NCI-H128 (cell line): ENCODE measurements at regions not wholly inside any gene's neighbourhood (a gene's known extent, or its start where the extent isn't known, plus 50 kb on each side); places are given as distances from the start of the nearest gene placed in this dataset.
"Not testable (repeated sequence)": the region's sequence is repeated elsewhere in the genome, so short reads cannot be mapped to it uniquely, and the experiment has no call there.

Experiments used
- DNase-seq: peaks from one replicate; lab custom pipeline; 2025; ENCODE audit not compliant: unreplicated experiment; lab: John Stamatoyannopoulos, UW

DNA sequence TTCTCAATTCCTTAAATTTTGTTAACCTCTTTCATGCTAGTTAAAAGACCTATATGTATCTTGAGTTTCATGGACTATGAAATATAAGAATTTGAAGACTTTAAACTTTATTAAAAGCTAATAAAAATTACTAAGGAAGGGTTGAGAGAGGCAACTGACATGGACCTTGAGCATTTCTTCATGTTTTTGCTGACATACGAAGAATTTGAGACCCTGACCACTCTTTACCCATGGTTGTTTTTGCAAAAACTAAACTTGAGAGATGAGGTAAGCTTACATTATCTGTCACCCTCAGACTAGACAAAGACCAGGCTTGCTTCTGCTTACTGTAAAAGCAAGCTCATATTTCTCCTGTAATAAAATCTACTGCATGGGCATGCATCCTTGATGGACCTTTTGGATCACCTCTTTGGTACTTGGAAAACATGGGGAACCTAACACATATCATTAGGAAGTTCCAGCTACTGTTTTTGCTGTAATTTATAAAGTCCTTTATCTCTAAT lies 338.2 kb upstream of the PABPC4L start:
- DNase-seq: no peak

DNA sequence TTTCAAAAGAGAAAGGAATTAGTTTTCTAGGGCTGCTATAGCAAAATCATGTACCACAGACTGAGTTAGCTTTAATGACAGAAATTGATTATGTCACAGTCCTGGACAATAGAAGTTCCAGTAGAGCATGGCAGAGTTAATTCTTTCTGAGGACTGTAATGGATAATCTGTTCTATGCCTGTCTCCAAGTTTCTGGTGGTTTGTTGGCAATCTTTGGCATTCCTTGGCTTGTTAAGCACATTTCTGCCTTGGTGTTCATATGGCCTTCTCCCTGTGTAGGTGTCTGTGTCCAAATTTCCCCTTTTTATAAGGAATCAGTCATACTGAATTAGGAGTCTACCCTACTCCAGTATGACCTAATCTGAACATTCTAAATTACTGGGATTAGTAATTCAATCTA lies 336.1 kb upstream of the PABPC4L start:
- no peak for DNase-seq

DNA sequence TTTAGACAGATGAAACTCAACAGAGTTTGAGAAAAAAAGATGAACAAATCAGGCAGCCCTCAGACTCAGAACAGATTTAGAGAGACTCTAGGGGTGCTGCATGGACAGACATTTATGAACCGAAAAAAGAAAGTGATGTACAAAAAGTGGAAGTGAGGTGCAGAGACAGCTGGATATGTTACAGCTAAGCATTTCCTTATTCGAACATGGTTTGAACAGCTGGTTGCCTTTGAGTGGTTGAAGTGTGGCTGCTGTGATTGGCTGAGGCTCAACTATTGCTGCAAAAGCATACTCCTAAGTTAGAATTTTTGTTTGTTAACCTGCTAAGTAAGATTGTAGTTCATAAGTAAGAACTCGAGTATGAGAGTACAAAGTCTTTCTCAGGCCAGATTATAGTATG lies 331.5 kb upstream of the PABPC4L start:
- no peak for DNase-seq

DNA sequence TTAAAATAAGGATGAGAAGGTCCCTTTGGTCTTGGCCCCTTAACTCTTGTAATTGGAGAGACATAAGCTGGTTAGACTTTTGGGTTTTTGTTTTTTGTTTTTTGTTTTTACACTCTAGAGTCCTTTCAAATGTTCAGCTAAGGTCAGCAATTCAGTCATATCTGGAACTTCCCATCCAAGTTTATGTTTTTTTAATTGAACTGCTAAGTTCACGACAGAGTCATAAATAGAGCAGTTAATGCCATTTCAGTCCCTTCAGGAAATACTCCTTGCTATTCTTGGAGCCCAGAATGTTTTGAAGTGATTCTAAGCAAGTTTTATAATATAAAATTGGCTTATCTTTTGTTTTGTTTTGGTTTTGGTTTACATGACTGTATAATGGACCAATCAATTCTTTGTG lies 329.4 kb upstream of the PABPC4L start:
- DNase-seq: no peak

DNA sequence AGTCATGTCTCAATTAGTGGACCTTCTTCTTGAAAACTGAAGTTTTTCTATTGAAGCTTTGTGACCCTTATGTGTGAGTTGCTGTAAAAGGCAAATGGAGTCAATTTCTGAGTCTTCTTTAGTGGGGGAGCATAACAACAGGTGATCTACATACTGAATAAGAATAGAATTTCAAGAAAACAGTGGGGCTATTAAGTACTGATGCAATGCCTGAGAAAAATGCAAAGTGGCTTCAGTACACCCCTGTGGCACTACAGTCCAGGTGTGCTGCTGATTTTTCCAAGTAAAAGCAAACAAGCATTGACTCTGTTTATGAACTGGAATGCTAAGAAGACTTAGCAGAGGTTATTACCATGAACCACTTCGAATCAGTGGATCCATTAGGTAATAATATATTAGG lies 328.0 kb upstream of the PABPC4L start:
- no peak for DNase-seq

DNA sequence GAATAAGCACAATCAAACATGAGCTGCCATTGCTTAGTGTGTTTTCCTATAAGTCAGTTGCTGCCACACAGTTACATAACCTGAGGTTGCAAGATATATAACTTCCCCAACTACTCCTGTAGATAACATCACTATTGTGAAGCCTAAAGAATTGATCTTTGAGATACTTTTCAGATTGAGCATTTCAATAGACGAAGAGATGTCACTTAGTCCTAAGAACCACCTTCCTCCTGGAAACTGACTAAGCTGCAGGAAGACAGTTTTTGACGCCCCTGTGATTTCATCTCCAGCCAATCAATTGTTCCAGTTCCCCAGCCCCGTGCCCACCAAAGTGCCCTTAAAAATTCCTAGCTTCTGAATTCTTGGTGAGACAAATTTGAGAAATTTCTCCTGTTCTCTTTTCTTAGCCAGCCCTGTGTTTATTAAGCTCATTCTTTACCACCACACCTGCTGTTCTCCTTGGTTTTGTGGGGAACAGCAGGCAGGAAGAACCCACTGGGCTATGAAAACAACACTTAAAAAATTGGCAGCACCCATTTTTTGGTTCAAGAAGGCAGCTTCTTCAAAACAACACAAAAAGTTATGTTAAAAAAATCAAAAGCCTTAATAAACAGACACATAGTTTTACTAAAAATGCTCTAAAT lies 317.1 kb upstream of the PABPC4L start:
- no peak for DNase-seq

DNA sequence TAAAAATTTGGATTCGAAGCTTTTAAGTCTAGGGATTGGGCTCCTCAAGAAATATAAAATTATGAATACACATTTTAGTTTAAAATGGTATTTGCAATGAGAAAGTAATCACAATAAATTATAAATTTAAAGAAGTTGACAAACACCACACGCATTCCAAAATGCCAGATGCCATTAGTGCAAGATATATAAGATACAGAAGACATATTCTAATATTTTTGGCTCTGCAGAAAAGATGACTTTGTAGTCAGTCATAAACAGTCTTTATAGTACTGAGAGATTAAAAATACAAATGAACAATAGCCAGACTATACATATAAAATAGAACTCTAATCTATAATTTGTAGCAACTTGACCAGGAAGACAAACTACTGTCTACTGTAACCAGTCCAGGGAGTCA lies 309.0 kb upstream of the PABPC4L start:
- no peak for DNase-seq

DNA sequence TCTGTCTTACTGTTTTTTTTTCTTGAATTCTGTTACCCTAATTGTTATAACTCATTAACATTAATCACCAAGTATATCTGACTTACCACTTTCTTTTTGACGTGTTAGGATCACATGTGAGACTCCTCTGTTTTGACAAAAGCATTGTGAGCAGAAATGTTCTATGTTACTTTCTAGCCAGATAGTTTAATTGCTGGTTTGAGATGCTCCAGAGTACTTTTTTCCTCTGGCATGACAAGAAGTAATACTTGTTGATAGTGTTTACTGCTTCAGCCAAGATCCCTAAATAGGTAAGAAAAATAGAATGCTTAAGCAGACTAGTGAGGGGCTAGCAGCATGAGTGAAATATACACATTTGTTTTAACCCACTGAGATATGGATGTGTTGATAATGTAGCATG lies 303.9 kb upstream of the PABPC4L start:
- DNase-seq: no peak

DNA sequence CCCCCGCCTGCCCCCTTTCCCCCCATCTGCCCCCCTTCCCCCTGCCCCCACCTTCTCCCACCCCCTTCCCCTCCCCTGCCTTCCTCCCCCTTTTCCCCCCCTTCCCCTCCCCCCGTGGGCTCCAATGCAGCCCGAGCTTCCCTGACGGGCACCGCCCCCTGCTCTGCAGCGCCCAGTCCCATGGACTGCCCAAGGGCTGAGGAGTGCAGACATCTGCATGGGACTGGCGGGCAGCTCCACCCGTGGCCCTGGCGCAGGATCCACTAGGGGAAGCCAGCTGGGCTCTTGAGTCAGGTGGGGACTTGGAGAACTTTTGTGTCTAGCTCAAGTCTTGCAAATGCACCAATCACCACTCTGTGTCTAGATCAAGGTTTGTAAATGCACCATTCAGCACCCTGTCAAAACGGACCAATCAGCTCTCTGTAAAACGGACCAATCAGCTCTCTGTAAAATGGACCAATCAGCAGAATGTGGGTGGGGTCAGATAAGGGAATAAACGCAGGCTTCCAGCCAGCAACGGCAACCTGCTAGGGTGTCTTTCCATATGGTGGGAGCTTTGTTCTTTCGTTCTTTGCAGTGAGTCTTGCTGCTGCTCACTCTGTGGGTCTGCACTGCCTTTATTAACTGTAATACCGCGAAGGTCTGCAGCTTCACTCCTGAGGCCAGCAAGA lies 300.5 kb upstream of the PABPC4L start:
- DNase-seq: no peak

DNA sequence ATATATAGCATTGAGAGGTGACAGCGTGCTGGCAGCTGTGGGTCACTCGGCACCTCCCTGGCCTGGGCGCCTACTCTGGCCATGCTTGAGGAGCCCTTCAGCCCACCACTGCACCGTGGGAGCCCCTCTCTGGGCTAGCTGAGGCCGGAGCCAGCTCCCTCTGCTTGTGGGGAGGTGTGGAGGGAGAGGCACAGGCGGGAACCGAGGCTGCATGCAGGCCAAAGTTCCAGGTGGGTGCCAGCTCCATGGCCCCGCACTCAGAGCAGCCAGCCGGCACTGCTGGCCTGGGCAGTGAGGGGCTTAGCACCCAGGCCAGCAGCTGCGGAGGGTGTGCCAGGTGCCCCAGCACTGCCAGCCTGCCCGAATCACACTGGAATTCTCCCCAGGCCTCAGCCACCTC lies 299.9 kb upstream of the PABPC4L start:
- not testable (repeated sequence) for DNase-seq

DNA sequence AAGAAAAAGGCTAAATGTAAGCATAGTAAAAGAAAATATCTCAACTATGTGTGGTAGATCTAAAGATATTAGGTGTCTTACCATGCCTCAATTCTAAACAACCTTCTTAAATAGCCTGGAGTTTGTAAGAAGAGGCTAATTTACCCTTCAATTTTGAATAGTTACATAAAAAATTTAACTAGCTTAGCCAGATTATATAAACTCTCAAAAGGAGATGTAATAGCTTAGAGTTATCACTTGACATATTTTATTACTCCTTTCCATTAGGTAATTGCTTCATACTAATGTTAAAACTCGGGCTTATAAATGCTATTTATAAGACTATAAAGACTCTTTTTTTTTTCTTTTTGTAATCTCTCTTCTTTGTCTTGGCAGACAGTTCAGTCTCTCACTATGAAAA lies 297.5 kb upstream of the PABPC4L start:
- DNase-seq: no peak

DNA sequence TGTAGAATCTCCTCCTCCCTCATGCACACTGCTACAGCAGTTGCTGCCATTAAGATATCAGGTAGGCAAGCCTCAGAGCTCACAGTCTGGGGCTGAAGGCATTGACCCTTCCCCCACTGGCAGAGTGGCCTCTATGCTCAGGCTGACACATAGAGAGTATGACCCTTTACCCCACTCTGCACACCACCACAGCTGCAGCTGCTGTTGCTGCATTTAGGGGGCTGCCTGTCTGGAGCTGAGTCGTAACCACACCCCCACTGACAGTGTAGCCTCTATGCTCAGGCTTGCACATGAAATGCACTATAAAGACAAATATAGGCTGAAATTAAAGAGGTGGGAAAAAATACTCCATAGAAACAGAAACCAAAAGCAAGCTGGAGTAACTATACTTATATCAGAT lies 289.3 kb upstream of the PABPC4L start:
- no peak for DNase-seq

DNA sequence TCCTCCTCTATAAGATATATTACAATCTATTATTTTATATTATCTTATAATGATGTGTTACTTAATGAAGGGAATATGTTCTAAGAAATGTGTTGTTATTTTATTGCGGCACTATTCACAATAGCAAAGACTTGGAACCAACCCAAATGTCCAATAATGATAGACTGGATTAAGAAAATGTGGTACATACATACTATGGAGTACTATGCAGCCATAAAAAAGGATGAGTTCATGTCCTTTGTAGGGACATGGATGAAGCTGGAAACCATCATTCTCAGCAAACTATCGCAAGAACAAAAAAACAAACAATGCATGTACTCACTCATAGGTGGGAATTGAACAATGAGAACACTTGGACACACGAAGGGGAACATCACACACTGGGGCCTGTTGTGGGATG lies 281.9 kb upstream of the PABPC4L start:
- DNase-seq: not testable (repeated sequence)

DNA sequence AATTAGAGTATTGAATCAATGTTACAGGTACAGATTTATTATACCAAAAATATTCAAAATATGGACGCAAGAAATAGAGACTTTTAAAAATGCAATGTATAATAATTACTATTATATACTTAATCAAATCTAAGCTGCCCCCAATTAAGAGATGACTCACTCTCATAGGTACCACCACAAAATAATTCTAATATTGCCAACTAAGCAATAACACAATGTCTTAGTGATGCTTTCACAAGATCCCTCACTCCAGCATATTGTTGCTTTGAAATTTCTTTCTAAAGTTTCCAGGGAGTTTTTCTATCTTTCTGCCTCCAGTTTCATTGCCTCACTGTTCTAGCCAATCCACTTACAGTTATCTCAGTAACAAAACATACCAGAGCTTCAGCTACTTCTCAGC lies 270.0 kb upstream of the PABPC4L start:
- DNase-seq: no peak

DNA sequence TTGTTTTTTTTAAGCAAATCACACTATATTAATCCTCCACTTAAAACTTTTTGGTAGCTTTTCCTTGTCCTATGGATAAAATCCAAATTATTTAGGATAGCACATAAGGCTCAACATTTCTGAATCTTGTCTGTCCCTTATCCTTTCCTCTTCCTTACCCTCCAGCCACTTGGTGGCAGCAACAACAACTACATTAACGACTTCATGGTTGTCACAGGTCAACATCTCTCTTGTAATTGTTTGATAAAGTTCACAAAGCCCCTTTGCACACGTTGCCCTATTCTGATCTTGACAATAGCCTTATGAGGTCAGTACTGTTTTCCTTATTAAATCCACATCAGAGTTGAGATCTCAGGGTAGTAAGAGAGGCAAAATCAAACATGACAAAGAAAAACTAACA lies 269.0 kb upstream of the PABPC4L start:
- DNase-seq: no peak

DNA sequence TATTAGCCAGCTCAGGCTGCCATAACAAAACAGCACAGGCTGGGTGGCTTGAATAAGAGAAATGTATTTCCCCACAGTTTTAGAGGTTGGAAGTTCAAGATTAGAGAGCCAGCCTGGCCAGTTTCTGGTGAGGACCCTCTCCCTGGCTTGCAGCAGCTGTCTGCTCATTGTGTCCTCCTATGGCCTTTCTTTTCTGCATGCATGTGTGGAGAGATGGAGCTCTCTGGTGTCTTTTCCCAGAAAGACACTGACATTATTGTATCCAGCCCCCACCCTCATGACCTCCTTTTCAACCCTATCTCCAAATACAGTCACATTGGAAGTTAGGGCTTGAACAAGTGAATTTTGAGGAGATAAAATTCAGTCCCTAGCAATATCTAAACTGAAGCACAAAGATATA lies 263.8 kb upstream of the PABPC4L start:
- DNase-seq: no peak

DNA sequence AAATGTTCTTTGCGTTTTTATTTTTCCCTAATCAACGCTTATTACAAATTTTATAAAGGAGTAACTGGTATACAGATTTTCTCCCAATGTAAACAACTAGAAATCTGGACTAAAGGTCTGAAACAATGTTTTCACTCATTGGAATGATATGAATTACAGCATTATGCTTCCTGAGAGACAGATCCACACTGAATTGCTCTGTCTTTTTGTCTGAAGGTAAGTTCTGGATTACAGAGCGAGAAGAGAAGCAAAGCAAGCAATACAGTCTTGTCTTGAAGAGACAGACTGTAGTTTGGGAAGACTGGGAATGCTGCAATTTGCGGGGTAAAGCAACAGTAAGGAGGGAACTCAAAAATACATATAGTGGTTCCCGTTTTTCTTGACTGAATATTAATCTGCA lies 262.2 kb upstream of the PABPC4L start:
- no peak for DNase-seq

DNA sequence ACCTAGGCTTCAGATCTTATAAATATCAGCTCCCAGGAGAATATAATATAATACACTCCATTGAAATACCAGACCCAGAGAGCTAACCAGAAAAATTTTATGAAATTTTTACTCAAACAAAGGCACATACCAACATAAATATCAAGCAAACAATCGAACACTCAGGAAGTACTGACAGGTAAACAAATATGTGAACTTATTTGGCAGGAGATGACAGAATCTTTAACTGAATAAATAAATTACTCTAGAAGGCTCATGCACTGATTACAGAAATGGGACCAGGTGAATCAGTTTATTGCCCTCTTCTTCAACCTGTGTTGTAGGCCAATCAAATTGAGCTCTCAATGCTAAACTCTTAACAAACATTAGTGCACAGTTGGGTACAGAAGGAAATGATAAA lies 225.2 kb upstream of the PABPC4L start:
- DNase-seq: no peak

DNA sequence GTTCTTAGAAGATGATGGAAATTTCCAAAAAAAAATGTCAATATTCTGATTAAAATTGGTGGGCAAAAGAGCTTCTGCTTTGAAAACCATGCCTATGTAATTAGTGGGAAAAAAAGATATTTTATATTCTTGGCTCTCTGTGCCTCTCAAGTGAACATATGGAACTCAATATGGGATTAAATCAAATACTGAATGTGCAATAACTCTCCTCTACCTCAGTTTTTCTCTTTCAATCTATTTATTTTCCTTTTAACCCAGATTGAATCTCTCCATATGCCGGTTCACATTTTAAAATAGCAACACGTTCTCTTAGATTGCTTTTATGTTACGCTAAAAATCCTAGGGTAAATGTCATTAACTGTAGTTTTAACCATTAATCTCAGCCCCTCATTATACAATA lies 224.2 kb upstream of the PABPC4L start:
- no peak for DNase-seq

DNA sequence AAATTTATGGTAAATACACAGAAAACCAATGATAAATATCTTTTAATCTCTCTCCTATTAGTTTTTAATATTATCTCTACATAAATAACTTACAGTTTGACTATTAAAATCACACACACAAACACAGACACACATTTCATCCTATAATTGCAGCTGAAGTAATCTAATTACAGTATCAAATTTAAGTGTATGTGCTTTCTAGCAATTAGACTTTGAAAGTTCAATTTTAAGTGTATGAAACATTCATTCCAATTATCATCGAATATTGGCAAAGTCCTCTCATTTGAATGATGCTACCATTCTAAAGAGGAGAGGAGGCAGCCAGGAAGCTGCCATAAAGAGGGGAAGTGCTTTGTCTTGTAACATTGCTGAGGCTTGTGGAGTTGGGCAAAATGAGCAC lies 221.2 kb upstream of the PABPC4L start:
- DNase-seq: no peak

DNA sequence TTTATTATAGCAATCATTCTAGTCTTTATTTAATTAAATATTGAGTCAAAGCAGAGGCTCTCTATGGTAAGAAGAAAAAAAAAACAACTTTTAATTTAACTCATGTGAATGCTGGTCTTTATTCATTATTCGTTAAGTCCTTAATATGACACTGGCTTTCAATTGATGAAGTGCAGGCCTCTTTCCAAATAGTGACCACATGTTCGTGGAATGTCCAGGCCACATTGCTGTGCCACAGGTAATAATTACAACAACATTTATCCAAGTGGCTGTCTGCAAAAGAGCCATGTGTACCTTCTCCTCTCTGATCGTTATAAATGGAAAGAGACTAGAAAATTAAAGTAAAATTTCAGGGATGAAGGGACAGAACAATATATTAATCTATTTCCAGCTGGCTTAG lies 220.1 kb upstream of the PABPC4L start:
- no peak for DNase-seq

DNA sequence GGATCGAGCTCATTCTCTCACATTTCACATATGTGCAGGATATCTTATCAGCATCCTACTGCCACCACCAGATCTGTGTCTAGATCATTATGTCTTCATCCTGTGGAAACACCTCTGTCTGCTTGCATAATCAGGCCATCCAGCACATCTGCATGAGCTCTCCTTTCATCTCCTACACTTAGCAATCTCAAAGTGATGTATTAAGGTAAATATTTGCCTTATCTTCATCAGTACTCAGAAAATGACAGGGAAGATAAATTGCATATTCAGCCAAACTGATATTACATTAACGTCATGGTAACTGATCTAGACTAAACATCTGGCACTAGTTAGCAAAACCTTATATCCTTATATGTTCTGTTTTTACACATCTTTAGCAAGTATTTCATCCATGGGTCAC lies 207.3 kb upstream of the PABPC4L start:
- no peak for DNase-seq

DNA sequence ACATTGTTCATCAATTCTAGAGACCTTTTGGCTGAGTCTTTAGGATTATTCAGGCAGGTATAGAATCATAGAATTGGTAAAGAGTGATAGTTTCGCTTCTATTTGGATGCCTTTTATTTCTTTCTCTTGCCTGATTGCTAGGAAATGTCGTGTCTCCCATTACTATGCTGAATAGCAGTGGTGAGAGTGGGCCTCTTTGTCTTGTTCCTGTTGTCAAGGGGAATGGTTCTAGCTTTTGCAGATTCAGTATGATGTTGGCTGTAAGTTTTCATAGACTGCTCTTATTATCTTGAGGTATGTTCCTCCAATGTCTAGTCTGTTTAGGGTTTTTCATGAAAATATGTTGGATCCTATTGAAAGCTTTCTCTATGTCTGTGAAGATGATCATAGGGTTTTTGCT lies 200.2 kb upstream of the PABPC4L start:
- no peak for DNase-seq
